ENCODE measurements at regions not wholly inside any gene's neighbourhood (a gene's known extent, or its start where the extent isn't known, plus 50 kb on each side); places are given as distances from the start of the nearest gene placed in this dataset.

- Mint-ChIP-seq H3K9me3 (no peaks in the 10 kb centered on the region), H3K27me3 (ENCODE audit: insufficient read depth, low read depth, poor library complexity) (no peaks in the 10 kb centered on the region), H3K4me1 (peaks cover 7% of the 10 kb centered on the region; the same call in 2 of the 3 replicates), H3K27ac (no peak overlapping the region), H3K36me3 (ENCODE audit: low read depth) (no peaks in the 10 kb centered on the region), H3K4me3 (no peak overlapping the region)
- Histone ChIP-seq H3K79me2 (replicated peaks; ENCODE audit: insufficient read depth) (no peaks in the 10 kb centered on the region), H3K9me2 (ENCODE audit: insufficient read depth) (peaks cover 5% of the 10 kb centered on the region; the same call in 1 of the 2 replicates), H3K4me3 (no peak overlapping the region), H3K27me3 (ENCODE audit: insufficient read depth) (no peaks in the 10 kb centered on the region), H3K36me3 (ENCODE audit: insufficient read depth) (no peaks in the 10 kb centered on the region), H4K20me1 (replicated peaks; ENCODE audit: insufficient read depth) (no peaks in the 10 kb centered on the region), H3K4me1 (ENCODE audit: insufficient read depth) (0 out of 2 replicates have a peak, but pooled peaks cover 4% of the 10 kb centered on the region), H3F3A (replicated peaks; ENCODE audit: low read depth) (no peaks in the 10 kb centered on the region), H3K27ac (ENCODE audit: low read depth) (no peak overlapping the region), H3K4me2 (no peak overlapping the region), H2AFZ (no peak overlapping the region)
- no peak for DNase-seq (ENCODE audit: low spot score)
- no peak for ATAC-seq
- no peak for TF ChIP-seq CREB1 (CRISPR knock-in tag; IDR thresholded peaks at IDR 0.05; ENCODE audit: low read depth)
- TF ChIP-seq, protein P1, sequence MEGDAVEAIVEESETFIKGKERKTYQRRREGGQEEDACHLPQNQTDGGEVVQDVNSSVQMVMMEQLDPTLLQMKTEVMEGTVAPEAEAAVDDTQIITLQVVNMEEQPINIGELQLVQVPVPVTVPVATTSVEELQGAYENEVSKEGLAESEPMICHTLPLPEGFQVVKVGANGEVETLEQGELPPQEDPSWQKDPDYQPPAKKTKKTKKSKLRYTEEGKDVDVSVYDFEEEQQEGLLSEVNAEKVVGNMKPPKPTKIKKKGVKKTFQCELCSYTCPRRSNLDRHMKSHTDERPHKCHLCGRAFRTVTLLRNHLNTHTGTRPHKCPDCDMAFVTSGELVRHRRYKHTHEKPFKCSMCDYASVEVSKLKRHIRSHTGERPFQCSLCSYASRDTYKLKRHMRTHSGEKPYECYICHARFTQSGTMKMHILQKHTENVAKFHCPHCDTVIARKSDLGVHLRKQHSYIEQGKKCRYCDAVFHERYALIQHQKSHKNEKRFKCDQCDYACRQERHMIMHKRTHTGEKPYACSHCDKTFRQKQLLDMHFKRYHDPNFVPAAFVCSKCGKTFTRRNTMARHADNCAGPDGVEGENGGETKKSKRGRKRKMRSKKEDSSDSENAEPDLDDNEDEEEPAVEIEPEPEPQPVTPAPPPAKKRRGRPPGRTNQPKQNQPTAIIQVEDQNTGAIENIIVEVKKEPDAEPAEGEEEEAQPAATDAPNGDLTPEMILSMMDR (conservative IDR thresholded peaks at IDR 0.05; ENCODE audit: low read depth in 2 of 2): no peak
- TF ChIP-seq, protein P2, sequence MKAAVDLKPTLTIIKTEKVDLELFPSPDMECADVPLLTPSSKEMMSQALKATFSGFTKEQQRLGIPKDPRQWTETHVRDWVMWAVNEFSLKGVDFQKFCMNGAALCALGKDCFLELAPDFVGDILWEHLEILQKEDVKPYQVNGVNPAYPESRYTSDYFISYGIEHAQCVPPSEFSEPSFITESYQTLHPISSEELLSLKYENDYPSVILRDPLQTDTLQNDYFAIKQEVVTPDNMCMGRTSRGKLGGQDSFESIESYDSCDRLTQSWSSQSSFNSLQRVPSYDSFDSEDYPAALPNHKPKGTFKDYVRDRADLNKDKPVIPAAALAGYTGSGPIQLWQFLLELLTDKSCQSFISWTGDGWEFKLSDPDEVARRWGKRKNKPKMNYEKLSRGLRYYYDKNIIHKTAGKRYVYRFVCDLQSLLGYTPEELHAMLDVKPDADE (IDR thresholded peaks at IDR 0.05): no peak
- no peak for TF ChIP-seq JUNB (IDR thresholded peaks at IDR 0.05; ENCODE audit: unreplicated experiment)
- TF ChIP-seq POLR2AphosphoS5 (IDR thresholded peaks at IDR 0.05; ENCODE audit: low read depth): no peak
- TF ChIP-seq STAT1 (IDR thresholded peaks at IDR 0.05; ENCODE audit: unreplicated experiment): no peak
- TF ChIP-seq ZNF114 (CRISPR knock-in tag; IDR thresholded peaks at IDR 0.05): no peak
- TF ChIP-seq NANOG (IDR thresholded peaks at IDR 0.05; ENCODE audit: borderline replicate concordance): no peak
- no peak for TF ChIP-seq EZH2phosphoT487 (IDR thresholded peaks at IDR 0.05; ENCODE audit: unreplicated experiment)
- TF ChIP-seq ZNF331 (CRISPR knock-in tag; IDR thresholded peaks at IDR 0.05; ENCODE audit: low read depth): no peak
- TF ChIP-seq, protein P3, sequence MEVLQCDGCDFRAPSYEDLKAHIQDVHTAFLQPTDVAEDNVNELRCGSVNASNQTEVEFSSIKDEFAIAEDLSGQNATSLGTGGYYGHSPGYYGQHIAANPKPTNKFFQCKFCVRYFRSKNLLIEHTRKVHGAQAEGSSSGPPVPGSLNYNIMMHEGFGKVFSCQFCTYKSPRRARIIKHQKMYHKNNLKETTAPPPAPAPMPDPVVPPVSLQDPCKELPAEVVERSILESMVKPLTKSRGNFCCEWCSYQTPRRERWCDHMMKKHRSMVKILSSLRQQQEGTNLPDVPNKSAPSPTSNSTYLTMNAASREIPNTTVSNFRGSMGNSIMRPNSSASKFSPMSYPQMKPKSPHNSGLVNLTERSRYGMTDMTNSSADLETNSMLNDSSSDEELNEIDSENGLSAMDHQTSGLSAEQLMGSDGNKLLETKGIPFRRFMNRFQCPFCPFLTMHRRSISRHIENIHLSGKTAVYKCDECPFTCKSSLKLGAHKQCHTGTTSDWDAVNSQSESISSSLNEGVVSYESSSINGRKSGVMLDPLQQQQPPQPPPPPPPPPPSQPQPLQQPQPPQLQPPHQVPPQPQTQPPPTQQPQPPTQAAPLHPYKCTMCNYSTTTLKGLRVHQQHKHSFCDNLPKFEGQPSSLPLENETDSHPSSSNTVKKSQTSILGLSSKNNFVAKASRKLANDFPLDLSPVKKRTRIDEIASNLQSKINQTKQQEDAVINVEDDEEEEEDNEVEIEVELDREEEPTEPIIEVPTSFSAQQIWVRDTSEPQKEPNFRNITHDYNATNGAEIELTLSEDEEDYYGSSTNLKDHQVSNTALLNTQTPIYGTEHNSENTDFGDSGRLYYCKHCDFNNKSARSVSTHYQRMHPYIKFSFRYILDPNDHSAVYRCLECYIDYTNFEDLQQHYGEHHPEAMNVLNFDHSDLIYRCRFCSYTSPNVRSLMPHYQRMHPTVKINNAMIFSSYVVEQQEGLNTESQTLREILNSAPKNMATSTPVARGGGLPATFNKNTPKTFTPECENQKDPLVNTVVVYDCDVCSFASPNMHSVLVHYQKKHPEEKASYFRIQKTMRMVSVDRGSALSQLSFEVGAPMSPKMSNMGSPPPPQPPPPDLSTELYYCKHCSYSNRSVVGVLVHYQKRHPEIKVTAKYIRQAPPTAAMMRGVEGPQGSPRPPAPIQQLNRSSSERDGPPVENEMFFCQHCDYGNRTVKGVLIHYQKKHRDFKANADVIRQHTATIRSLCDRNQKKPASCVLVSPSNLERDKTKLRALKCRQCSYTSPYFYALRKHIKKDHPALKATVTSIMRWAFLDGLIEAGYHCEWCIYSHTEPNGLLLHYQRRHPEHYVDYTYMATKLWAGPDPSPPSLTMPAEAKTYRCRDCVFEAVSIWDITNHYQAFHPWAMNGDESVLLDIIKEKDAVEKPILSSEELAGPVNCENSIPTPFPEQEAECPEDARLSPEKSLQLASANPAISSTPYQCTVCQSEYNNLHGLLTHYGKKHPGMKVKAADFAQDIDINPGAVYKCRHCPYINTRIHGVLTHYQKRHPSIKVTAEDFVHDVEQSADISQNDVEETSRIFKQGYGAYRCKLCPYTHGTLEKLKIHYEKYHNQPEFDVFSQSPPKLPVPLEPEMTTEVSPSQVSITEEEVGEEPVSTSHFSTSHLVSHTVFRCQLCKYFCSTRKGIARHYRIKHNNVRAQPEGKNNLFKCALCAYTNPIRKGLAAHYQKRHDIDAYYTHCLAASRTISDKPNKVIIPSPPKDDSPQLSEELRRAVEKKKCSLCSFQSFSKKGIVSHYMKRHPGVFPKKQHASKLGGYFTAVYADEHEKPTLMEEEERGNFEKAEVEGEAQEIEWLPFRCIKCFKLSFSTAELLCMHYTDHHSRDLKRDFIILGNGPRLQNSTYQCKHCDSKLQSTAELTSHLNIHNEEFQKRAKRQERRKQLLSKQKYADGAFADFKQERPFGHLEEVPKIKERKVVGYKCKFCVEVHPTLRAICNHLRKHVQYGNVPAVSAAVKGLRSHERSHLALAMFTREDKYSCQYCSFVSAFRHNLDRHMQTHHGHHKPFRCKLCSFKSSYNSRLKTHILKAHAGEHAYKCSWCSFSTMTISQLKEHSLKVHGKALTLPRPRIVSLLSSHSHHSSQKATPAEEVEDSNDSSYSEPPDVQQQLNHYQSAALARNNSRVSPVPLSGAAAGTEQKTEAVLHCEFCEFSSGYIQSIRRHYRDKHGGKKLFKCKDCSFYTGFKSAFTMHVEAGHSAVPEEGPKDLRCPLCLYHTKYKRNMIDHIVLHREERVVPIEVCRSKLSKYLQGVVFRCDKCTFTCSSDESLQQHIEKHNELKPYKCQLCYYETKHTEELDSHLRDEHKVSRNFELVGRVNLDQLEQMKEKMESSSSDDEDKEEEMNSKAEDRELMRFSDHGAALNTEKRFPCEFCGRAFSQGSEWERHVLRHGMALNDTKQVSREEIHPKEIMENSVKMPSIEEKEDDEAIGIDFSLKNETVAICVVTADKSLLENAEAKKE (CRISPR knock-in tag; IDR thresholded peaks at IDR 0.05): no peak
- TF ChIP-seq EZH2 (IDR thresholded peaks at IDR 0.05; ENCODE audit: low read depth, unreplicated experiment): no peak
- no peak for TF ChIP-seq REST (IDR thresholded peaks at IDR 0.05; ENCODE audit: unreplicated experiment)
These were observed 665.2 kb downstream of the TOX3 start for GRCh38 chr16:51881731-51882130.
